AG09319 (cell line): ENCODE measurements at regions not wholly inside any gene's neighbourhood (a gene's known extent, or its start where the extent isn't known, plus 50 kb on each side); places are given as distances from the start of the nearest gene placed in this dataset.

Source experiments
- DNase-seq: peaks from one replicate; pipeline ENCODE4 v3.0.0-alpha.2; 2010; ENCODE audit warnings: low read depth; ENCODE audit errors: extremely low read depth
- TF ChIP-seq, protein P1 (sequence below): IDR thresholded peaks from 2 replicates; pipeline ENCODE4 v1.5.1; 2011; ENCODE audit warnings: low read depth, mild to moderate bottlenecking, inconsistent platforms, low read length, moderate library complexity

DNA sequence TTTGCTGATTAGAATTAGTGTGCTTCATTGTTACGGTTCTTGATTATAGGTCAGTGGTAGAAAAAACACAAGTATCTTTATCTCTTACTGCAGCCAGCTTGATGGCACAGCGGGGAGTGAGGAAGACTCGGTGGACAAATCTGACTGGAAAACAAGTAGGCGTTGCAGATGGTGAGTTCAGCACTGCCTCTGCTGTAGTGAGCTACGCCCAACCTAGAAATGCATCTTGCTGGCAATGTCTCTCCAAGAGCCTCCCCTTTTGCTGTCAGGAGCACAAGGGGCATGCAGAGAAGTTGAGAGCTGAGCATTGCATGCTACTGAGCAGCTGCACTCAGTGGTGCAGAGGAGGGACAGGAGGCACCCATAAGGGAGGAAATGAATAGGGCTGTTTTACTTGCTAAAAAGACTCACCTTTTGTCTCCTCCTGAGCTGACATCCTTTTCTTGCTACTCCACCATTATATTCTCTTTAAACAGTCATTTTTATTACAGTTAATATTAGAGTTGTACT lies 977.3 kb upstream of the ACVR2A start:
- TF ChIP-seq, protein P1, sequence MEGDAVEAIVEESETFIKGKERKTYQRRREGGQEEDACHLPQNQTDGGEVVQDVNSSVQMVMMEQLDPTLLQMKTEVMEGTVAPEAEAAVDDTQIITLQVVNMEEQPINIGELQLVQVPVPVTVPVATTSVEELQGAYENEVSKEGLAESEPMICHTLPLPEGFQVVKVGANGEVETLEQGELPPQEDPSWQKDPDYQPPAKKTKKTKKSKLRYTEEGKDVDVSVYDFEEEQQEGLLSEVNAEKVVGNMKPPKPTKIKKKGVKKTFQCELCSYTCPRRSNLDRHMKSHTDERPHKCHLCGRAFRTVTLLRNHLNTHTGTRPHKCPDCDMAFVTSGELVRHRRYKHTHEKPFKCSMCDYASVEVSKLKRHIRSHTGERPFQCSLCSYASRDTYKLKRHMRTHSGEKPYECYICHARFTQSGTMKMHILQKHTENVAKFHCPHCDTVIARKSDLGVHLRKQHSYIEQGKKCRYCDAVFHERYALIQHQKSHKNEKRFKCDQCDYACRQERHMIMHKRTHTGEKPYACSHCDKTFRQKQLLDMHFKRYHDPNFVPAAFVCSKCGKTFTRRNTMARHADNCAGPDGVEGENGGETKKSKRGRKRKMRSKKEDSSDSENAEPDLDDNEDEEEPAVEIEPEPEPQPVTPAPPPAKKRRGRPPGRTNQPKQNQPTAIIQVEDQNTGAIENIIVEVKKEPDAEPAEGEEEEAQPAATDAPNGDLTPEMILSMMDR, result no peak
- no peak for DNase-seq

GRCh38 chr2:146853741-146854444 lies 990.9 kb upstream of the ACVR2A start:
- DNase-seq, result no peak

GRCh38 chr2:146852661-146853060 lies 992.2 kb upstream of the ACVR2A start:
- TF ChIP-seq, protein P1, result no peak
- DNase-seq, result no peak

More at GRCh38 chr2:146853741-146854444, 990.9 kb upstream of the ACVR2A start:
- TF ChIP-seq, protein P1, result no peak

GRCh38 chr2:146850746-146851145 lies 994.1 kb upstream of the ACVR2A start:
- TF ChIP-seq, protein P1, result no peak
- no peak for DNase-seq

DNA sequence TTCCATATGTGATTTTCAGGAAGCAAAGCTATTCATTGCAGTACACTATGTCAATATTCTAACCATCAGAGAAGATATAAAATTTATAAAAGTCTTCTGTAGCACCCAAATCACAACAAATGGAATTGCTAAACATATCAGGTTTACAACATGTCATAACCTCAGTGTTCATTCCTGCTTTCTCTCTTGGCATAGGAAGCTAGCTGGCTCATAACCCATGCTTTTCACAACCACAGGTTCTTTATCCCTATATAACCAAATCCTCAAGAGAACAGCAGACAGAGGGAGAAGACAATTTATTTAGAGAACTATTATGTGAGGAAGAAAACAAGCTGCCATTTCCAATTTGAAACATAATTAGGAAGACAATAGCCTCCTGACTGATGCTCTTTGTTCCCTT lies 997.0 kb upstream of the ACVR2A start:
- DNase-seq, result no peak
- TF ChIP-seq, protein P1, result no peak

DNA sequence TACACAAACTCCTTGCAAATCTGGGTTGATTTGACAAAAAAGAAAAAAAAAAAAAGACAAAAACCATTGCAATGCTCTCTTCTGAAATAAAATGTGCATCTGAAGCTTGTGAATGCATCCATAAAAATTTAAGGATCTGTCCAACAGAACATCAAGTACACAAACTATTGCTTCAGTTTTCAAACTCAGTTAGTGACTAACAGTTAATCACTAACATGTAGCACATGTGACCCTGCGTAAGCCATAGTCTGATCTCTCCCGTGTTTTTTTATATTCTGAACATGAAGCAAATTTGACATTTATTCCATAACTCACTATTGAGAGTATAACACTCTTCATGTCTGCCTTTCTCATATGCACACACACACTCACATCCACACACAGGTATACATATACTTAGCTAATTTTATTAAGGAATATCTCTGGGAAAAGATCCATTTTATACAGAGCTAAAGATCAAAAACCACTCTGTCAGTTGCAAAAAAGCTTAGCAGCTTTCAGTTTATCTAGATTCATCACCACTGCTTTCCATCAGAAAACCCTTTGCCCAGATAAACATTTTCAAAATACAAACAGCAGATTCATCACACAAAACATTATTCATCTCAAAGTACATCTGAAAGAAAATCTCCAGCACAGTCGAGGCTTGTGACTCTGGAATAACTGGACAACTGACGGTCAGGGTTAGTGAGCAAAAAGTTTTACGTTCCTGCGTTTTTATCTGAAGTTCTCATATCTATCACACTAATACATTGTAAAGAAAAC lies 1000.4 kb upstream of the ACVR2A start:
- DNase-seq, result no peak
- TF ChIP-seq, protein P1, result no peak

DNA sequence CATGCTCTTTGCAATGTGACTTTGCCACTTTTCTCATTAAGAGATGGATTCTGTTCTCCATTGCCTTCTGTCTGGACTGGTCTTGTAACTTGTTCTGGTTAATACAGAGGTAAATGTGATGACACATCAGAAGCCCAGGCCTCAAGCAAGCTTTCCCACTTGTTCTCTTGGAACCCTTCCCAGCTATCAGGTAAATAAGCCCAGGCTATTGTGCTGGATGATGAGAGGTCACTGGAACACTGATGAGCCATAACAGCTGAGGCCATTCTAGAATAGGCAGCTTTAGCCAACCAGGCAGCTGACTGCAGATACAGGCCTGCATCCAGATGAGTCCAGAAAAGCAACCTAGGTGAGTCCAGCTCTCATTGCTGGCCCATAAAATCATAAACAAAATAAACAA lies 1007.0 kb upstream of the ACVR2A start:
- TF ChIP-seq, protein P1, result no peak
- no peak for DNase-seq
